Medulla oblongata (tissue), 1 donor: ENCODE measurements at regions not wholly inside any gene's neighbourhood (a gene's known extent, or its start where the extent isn't known, plus 50 kb on each side); places are given as distances from the start of the nearest gene placed in this dataset.

Experiments
- DNase-seq: peaks from one replicate; pipeline ENCODE4 v3.0.0-alpha.2; 2015; ENCODE audit errors: extremely low spot score

GRCh38 chr22:27201741-27202140 lies 544.4 kb downstream of the MIAT start:
- DNase-seq, result no peak

- no peak for DNase-seq
Observed at GRCh38 chr22:27203276-27203660, 545.9 kb downstream of the MIAT start.

DNA sequence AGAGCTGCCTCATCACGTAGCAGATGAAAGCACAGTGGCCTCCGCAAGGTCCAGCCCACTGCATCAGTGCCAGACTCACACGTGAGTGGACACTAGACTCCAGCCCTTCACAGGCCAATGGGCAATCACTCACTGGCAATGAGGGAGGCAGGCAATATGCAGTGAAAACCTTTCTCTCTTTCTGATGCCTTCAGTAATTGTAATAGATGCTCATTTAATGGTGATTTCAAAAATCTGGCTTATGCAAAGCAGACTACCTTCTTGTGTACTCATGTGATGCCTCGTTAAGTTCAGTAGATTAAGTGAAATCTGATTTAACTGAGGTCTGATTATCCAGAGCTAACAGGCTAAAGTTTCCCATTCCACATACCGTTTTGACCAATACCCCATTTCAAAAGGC lies 546.9 kb downstream of the MIAT start:
- no peak for DNase-seq

DNA sequence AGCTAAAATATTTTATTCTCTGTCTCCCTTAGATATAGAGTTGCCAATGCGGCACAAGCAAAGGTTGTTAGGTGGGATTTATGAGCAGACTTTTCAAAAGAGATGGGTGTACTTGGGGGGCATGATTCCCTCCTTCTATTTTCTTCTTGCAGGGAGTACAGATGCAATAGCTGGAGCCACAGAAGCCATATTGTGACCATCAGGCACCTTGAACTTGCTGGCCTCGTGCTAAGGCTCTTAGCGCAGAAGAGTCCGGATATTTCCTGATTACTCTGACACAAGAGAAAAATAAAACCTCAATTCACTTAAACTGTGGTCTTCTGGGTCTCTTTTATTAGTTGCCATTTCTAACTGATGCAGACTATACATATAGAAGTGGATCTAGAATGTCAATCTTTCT lies 547.4 kb downstream of the MIAT start:
- no peak for DNase-seq

DNA sequence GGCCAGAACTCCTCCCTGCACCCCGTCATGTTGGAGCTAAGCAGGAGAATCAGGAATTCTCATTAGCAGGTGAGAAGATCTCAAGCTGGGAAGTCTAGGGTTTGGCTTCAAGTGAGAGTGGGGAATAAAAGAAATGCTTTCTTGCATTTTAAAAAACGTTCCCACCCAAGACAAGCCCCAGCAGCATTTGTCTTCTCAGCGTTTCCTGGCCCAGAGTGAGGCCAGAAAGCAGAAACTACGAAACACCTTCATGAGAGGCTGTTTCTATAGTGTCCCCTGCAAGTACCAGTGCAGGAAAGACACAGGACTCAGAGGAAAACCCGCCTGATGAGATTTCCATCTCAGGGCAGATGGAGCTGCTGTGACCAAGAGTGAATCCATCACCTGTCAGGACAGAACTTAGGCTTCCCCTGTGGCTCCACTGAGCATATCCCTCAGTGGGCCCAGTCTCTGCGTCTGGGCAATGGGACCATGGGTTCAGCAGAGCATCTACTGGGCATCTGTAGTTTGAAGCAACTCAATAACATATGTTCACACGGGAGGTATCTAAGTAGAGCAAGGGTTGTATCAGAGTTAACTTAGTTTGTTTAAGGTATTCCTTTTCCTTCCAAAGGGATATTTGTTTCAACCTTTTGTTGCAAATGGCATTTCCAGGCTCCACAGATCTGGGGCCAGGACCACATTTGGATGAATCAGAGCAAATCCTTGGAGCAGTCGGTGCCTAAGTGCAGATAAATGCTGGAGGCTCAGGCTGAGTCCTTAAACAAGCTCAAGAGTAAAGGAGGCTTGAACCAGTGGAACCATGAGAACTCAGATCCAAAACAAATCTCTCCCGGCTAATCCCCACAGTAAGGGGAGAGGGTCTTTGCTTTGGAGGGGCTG lies 548.3 kb downstream of the MIAT start:
- no peak for DNase-seq

- no peak for DNase-seq
Observed at GRCh38 chr22:27206374-27207133, 549.2 kb downstream of the MIAT start.

GRCh38 chr22:27207266-27207665 lies 549.9 kb downstream of the MIAT start:
- DNase-seq, result no peak

DNA sequence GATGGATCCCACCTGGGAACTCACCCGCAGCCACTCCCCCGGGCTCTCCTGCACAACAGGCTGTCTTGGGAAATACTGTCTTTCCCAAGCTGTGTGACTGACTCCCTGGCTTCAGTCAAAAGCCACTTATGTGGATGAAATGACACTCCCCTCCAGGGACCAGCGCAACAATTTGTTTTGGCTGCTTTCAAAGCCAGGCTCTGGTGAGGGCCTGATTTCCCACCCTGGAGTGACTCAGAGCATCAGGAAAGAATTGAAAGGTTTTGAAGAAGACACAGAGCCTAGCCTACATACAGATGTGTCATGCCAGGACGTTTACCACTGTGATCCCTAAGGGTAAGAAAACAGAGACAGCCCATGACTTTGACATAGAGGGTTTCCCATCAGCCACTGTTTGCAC lies 550.5 kb downstream of the MIAT start:
- DNase-seq, result no peak

- no peak for DNase-seq
Observed at GRCh38 chr22:27210111-27210730, 552.8 kb downstream of the MIAT start.

- DNase-seq, result no peak
Observed at GRCh38 chr22:27212102-27212501, 554.7 kb downstream of the MIAT start.

DNA sequence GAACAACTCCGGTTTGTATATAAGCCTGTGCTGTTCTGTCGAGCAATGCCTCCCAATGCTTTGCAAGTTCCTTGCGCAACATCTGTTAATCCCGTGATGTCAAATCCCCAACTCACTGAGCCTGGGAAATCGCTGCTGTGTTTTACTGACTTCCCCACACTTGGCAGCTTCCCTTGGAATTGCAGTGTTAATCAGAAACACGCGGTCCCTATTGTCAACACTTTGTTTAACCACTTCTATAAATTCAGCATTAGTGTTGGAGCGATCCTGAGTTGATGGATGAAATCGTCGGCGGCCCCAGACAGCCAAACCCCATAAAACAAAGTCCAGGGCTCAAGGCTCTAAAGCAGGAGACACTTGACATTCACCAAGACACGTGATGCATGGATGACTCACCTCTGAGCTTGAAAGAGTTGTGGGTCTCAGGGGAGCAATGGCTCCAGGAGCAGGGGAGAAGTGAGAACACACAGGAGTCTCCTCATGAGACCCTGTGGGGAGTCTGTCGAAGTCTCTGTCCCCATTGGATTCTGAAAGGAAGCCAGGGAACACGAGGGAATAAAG lies 555.3 kb downstream of the MIAT start:
- peak; percentile 9 for DNase-seq

DNA sequence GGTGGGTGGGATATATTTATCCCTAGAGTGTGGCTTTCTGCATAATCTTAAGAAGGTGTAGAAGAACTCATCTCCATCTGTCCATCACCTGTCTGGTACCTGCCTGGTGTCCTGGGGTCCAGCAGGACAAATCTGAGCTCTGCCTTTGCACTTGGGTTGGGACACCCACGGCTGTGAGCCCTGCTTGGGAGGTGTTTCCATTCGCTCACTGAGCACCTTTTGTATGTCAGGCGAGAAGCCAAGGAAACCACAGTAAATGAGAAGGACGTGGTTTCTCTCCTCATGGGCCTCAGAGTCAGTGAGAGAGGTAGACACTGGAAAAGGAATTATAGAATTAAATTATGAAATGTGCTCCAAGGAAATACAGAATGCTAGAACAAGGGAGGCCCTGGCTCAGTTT lies 555.9 kb downstream of the MIAT start:
- DNase-seq, result no peak

DNA sequence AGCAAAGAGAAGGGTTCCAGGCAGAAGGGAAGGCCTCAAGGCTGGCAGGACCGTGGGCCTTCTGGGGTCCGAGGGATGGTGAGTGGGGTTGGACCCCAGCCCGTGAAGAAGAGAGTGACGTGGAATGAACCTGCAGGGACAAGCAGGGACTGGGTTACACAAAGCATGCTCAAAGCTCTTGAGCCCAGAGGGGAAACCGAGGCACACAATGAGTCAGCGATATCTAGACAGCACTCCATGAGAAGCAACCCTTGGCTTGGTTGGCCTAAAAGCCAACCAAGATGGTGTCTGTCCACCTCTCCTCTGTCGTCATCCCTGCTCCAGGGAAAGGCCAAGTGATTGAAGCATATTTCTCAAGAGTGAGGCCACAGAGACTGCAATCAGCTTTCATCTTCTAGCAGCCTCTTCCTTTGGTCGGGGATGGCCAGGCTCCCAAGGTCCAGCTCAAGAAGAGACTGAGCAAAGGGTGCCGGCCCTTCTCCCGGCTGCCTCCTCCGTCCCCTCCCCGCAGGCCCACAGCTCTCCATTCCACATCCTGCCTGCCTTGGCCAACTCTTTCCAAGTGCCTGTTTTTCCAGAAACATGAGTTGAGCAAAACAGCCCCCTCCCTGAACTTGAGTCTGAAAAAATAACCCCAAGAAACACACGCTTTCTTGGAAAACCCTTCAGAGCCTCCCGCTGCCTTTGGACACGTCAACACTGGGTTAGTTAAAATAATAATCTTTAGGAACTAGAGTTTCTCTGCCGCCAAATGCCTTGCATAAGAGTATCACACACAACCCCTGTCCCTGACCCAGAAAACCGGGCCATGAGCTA lies 556.6 kb downstream of the MIAT start:
- DNase-seq, result no peak

DNA sequence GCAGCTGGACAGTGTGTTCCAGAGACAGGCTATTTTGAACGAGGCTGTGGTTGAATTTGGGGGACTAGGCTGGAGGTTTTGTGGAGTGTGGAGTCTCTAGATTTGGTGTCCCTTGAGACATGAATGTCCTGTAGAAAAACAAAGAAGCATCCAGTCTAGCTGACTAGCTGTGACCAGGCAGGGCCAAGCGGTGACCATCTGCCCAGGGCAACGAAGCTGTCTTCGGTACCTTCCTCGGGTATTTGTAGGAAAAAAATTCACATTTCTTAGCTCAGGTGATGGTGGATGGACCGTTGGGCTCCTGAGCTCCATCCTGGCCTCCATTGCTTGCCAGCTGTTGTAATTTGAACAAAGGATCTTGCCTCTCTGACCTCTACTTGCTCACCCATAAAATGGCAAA lies 557.3 kb downstream of the MIAT start:
- no peak for DNase-seq

DNA sequence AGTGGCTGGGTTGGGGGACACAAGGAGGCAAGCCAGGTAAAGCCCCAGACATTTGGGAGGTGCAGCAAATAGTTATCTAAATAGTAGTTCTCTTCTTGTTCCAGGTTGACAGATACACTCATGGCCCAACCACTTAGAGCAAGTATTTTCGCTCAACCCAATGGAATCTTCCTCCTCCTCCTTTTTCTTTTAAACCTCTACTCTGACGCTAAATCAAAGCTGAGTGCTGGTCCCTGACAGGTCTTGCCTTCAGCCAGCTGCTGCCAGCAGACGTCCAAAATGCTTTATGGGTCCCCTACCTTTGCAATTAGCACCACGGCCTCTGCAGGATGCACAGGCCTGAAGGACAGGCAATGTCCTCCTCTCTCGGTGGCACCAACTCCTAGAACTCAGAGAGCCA lies 558.5 kb downstream of the MIAT start:
- DNase-seq, result no peak

GRCh38 chr22:27216444-27216843 lies 559.1 kb downstream of the MIAT start:
- DNase-seq, result no peak

DNA sequence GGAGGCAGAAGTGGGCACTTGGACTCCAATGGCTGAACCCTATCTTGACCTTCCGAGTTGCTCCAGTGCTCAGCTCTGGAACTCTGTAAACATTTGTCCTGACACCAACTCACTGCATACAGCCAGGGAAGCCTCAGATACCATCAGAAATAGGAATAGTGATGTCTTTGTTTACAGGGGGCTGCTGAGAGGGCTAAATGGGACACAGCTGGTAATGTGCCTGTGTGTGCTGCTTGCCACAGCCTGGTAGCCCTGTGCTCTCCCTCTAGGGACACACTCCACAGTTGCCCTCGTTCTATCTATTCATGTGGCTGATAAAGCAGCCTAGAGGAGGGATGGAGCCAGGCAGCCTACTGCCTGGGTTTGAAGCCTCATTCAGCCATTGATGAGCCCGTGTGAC lies 559.8 kb downstream of the MIAT start:
- no peak for DNase-seq

GRCh38 chr22:27218012-27218920 lies 560.9 kb downstream of the MIAT start:
- DNase-seq, result no peak

DNA sequence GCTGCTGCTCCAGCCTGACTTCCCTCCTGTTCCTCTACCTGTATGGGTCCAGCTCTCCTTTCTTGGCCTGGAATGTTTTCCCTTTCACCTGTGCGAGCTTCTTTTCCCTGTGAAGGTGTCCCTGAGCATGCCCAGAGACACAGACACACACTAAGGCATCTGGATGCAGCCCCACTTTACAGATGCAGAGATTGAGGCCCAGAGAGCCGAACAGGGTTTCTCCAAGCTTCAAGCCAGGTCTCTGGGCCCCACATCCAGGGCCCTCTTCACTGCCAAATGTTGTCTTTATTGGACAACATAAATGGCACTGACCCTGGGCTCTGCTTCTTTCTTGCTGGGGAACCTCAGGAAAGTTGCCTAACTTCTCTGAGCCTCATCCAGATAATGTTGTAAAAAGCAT lies 561.6 kb downstream of the MIAT start:
- no peak for DNase-seq

GRCh38 chr22:27220339-27220738 lies 563.0 kb downstream of the MIAT start:
- DNase-seq, result no peak
